ENCODE measurements at regions not wholly inside any gene's neighbourhood (a gene's known extent, or its start where the extent isn't known, plus 50 kb on each side); places are given as distances from the start of the nearest gene placed in this dataset.

GRCh38 chr2:2688254-2688653 lies 357.2 kb upstream of the MYT1L start:
- no CpG with 5 or more reads among the region's 6 CpGs for WGBS (ENCODE audit: extremely low coverage, insufficient coverage, low lambda C conversion rate)

GRCh38 chr2:2687745-2688144 lies 356.7 kb upstream of the MYT1L start:
- H3K27me3 ChIP-seq (ENCODE audit: insufficient read depth, low read length, poor library complexity) = no peaks in the 10 kb centered on the region
- H3K18ac ChIP-seq (ENCODE audit: low read length) = no peak overlapping the region
- no peak overlapping the region for H2BK15ac ChIP-seq (replicated peaks; ENCODE audit: low read depth)
- DNase-seq = no peak
- no peak overlapping the region for H2BK120ac ChIP-seq (ENCODE audit: low read depth, low read length)
- H3K9ac ChIP-seq (ENCODE audit: low read length) = no peak overlapping the region
- H3K23ac ChIP-seq (ENCODE audit: low read length) = no peak overlapping the region
- H3K4me2 ChIP-seq (ENCODE audit: low read length) = no peak overlapping the region
- H3K4ac ChIP-seq (ENCODE audit: low read depth, low read length) = no peak overlapping the region
- H3K4me3 ChIP-seq (ENCODE audit: low read length) = no peak overlapping the region
- H2AK5ac ChIP-seq (ENCODE audit: low read length) = no peak overlapping the region
- H3K36me3 ChIP-seq (ENCODE audit: control insufficient read depth, insufficient read depth, low read length) = no peaks in the 10 kb centered on the region
- H4K5ac ChIP-seq (ENCODE audit: low read length) = no peak overlapping the region
- H3K79me1 ChIP-seq (ENCODE audit: low read length) = no peaks in the 10 kb centered on the region
- no peak overlapping the region for H4K8ac ChIP-seq (ENCODE audit: low read depth, low read length)
- no CpG with 5 or more reads among the region's 5 CpGs for WGBS (ENCODE audit: extremely low coverage, insufficient coverage, low lambda C conversion rate)
- H3K79me2 ChIP-seq (ENCODE audit: control insufficient read depth, insufficient read depth, low read length) = no peaks in the 10 kb centered on the region
- H3K27ac ChIP-seq (ENCODE audit: low read depth, low read length) = no peak overlapping the region
- no peak overlapping the region for H3K56ac ChIP-seq (ENCODE audit: low read length)
- H2BK5ac ChIP-seq (ENCODE audit: low read length) = no peak overlapping the region
- no peaks in the 10 kb centered on the region for H3K4me1 ChIP-seq (ENCODE audit: control insufficient read depth, low read depth, low read length)

More at GRCh38 chr2:2688254-2688653, 357.2 kb upstream of the MYT1L start:
- no peaks in the 10 kb centered on the region for H3K36me3 ChIP-seq (ENCODE audit: control insufficient read depth, insufficient read depth, low read length)
- H2BK5ac ChIP-seq (ENCODE audit: low read length) = no peak overlapping the region
- H3K4me2 ChIP-seq (ENCODE audit: low read length) = no peak overlapping the region
- no peak overlapping the region for H3K4me3 ChIP-seq (ENCODE audit: low read length)
- no peak overlapping the region for H3K4ac ChIP-seq (ENCODE audit: low read depth, low read length)
- no peak overlapping the region for H4K5ac ChIP-seq (ENCODE audit: low read length)
- no peaks in the 10 kb centered on the region for H3K27me3 ChIP-seq (ENCODE audit: insufficient read depth, low read length, poor library complexity)
- no peak overlapping the region for H3K56ac ChIP-seq (ENCODE audit: low read length)
- H2BK120ac ChIP-seq (ENCODE audit: low read depth, low read length) = no peak overlapping the region
- no peak overlapping the region for H2AK5ac ChIP-seq (ENCODE audit: low read length)
- H2BK15ac ChIP-seq (replicated peaks; ENCODE audit: low read depth) = no peak overlapping the region
- H3K79me2 ChIP-seq (ENCODE audit: control insufficient read depth, insufficient read depth, low read length) = no peaks in the 10 kb centered on the region
- H3K4me1 ChIP-seq (ENCODE audit: control insufficient read depth, low read depth, low read length) = no peaks in the 10 kb centered on the region
- H4K8ac ChIP-seq (ENCODE audit: low read depth, low read length) = no peak overlapping the region
- H3K23ac ChIP-seq (ENCODE audit: low read length) = no peak overlapping the region
- no peaks in the 10 kb centered on the region for H3K79me1 ChIP-seq (ENCODE audit: low read length)
- no peak overlapping the region for H3K27ac ChIP-seq (ENCODE audit: low read depth, low read length)
- no peak for DNase-seq
- no peak overlapping the region for H3K18ac ChIP-seq (ENCODE audit: low read length)
- no peak overlapping the region for H3K9ac ChIP-seq (ENCODE audit: low read length)

- DNase-seq = no peak
- Histone ChIP-seq H3K27ac (ENCODE audit: low read depth, low read length) (no peak overlapping the region), H2BK15ac (replicated peaks; ENCODE audit: low read depth) (no peak overlapping the region), H3K79me1 (ENCODE audit: low read length) (no peaks in the 10 kb centered on the region), H3K4me3 (ENCODE audit: low read length) (no peak overlapping the region), H3K4me1 (ENCODE audit: control insufficient read depth, low read depth, low read length) (no peaks in the 10 kb centered on the region), H3K36me3 (ENCODE audit: control insufficient read depth, insufficient read depth, low read length) (no peaks in the 10 kb centered on the region), H3K9ac (ENCODE audit: low read length) (no peak overlapping the region), H4K8ac (ENCODE audit: low read depth, low read length) (no peak overlapping the region), H2BK5ac (ENCODE audit: low read length) (no peak overlapping the region), H2BK120ac (ENCODE audit: low read depth, low read length) (no peak overlapping the region), H3K4me2 (ENCODE audit: low read length) (no peak overlapping the region), H3K56ac (ENCODE audit: low read length) (no peak overlapping the region), H3K23ac (ENCODE audit: low read length) (no peak overlapping the region), H4K5ac (ENCODE audit: low read length) (no peak overlapping the region), H3K27me3 (ENCODE audit: insufficient read depth, low read length, poor library complexity) (no peaks in the 10 kb centered on the region), H3K79me2 (ENCODE audit: control insufficient read depth, insufficient read depth, low read length) (no peaks in the 10 kb centered on the region), H3K4ac (ENCODE audit: low read depth, low read length) (no peak overlapping the region), H3K18ac (ENCODE audit: low read length) (no peak overlapping the region), H2AK5ac (ENCODE audit: low read length) (no peak overlapping the region)
- WGBS (ENCODE audit: extremely low coverage, insufficient coverage, low lambda C conversion rate) = no CpG with 5 or more reads among the region's 9 CpGs
Measured at GRCh38 chr2:2686222-2686621, 355.1 kb upstream of the MYT1L start.

- Histone ChIP-seq H4K8ac (ENCODE audit: low read depth, low read length) (no peak overlapping the region), H3K27me3 (ENCODE audit: insufficient read depth, low read length, poor library complexity) (no peaks in the 10 kb centered on the region), H2BK5ac (ENCODE audit: low read length) (no peak overlapping the region), H3K4me1 (ENCODE audit: control insufficient read depth, low read depth, low read length) (no peaks in the 10 kb centered on the region), H2AK5ac (ENCODE audit: low read length) (no peak overlapping the region), H4K5ac (ENCODE audit: low read length) (no peak overlapping the region), H3K79me2 (ENCODE audit: control insufficient read depth, insufficient read depth, low read length) (no peaks in the 10 kb centered on the region), H3K9ac (ENCODE audit: low read length) (no peak overlapping the region), H3K4ac (ENCODE audit: low read depth, low read length) (no peak overlapping the region), H3K56ac (ENCODE audit: low read length) (no peak overlapping the region), H3K4me2 (ENCODE audit: low read length) (no peak overlapping the region), H3K23ac (ENCODE audit: low read length) (no peak overlapping the region), H3K79me1 (ENCODE audit: low read length) (no peaks in the 10 kb centered on the region), H3K4me3 (ENCODE audit: low read length) (no peak overlapping the region), H2BK15ac (replicated peaks; ENCODE audit: low read depth) (no peak overlapping the region), H2BK120ac (ENCODE audit: low read depth, low read length) (no peak overlapping the region), H3K36me3 (ENCODE audit: control insufficient read depth, insufficient read depth, low read length) (no peaks in the 10 kb centered on the region), H3K18ac (ENCODE audit: low read length) (no peak overlapping the region), H3K27ac (ENCODE audit: low read depth, low read length) (no peak overlapping the region)
- WGBS (ENCODE audit: extremely low coverage, insufficient coverage, low lambda C conversion rate) = no CpG with 5 or more reads among the region's 9 CpGs
- no peak for DNase-seq
Measured at GRCh38 chr2:2683606-2684224, 352.6 kb upstream of the MYT1L start.

GRCh38 chr2:2682700-2683342 lies 351.7 kb upstream of the MYT1L start:
- H2BK5ac ChIP-seq (ENCODE audit: low read length) = no peak overlapping the region
- H2AK5ac ChIP-seq (ENCODE audit: low read length) = no peak overlapping the region
- H3K18ac ChIP-seq (ENCODE audit: low read length) = no peak overlapping the region
- H3K56ac ChIP-seq (ENCODE audit: low read length) = no peak overlapping the region
- H3K27ac ChIP-seq (ENCODE audit: low read depth, low read length) = no peak overlapping the region
- no peak overlapping the region for H3K4ac ChIP-seq (ENCODE audit: low read depth, low read length)
- H4K5ac ChIP-seq (ENCODE audit: low read length) = no peak overlapping the region
- no peak overlapping the region for H3K9ac ChIP-seq (ENCODE audit: low read length)
- no peak overlapping the region for H3K4me2 ChIP-seq (ENCODE audit: low read length)
- H3K4me1 ChIP-seq (ENCODE audit: control insufficient read depth, low read depth, low read length) = no peaks in the 10 kb centered on the region
- no CpG with 5 or more reads among the region's 17 CpGs for WGBS (ENCODE audit: extremely low coverage, insufficient coverage, low lambda C conversion rate)
- no peak overlapping the region for H3K4me3 ChIP-seq (ENCODE audit: low read length)
- no peak overlapping the region for H2BK120ac ChIP-seq (ENCODE audit: low read depth, low read length)
- no peaks in the 10 kb centered on the region for H3K79me1 ChIP-seq (ENCODE audit: low read length)
- H3K79me2 ChIP-seq (ENCODE audit: control insufficient read depth, insufficient read depth, low read length) = no peaks in the 10 kb centered on the region
- no peak overlapping the region for H4K8ac ChIP-seq (ENCODE audit: low read depth, low read length)
- DNase-seq = no peak
- no peak overlapping the region for H2BK15ac ChIP-seq (replicated peaks; ENCODE audit: low read depth)
- no peaks in the 10 kb centered on the region for H3K36me3 ChIP-seq (ENCODE audit: control insufficient read depth, insufficient read depth, low read length)
- no peaks in the 10 kb centered on the region for H3K27me3 ChIP-seq (ENCODE audit: insufficient read depth, low read length, poor library complexity)
- H3K23ac ChIP-seq (ENCODE audit: low read length) = no peak overlapping the region

Data from mesendoderm (in vitro differentiated cells).